HG03460 (cell line): ENCODE measurements at regions not wholly inside any gene's neighbourhood (a gene's known extent, or its start where the extent isn't known, plus 50 kb on each side); places are given as distances from the start of the nearest gene placed in this dataset.

ENCODE experiments used
- ATAC-seq: cut with Tn5 transposase; IDR thresholded peaks from one replicate; pipeline ENCODE4 v1.9.1; 2021; ENCODE audit not compliant: unreplicated experiment

DNA sequence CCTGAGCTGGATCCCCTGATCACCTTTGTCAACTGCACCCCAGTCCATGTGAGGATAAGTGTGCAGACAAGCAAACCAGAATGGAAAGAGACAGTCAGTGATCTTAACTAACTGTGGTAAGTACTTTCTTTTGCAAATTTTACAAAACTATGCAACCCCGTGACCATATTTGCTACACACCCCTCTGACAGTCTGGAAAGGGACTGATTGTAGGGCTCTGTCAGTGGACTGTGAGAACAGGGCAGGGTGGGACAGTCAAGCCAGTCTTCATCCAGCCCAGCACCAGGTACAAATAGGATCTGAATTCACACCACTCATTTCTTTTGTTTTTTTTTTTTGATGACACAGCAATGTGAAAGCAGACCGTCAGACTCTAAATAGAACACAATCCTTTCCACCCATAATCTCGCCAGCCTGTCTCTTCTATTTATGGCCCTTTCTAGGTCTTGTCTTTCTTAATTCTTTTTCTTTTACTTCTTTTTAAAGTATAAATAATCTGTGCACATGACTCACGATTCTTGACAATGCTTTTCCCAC is 165.6 kb downstream of the ARL6IP6 start:
- ATAC-seq: no peak

DNA sequence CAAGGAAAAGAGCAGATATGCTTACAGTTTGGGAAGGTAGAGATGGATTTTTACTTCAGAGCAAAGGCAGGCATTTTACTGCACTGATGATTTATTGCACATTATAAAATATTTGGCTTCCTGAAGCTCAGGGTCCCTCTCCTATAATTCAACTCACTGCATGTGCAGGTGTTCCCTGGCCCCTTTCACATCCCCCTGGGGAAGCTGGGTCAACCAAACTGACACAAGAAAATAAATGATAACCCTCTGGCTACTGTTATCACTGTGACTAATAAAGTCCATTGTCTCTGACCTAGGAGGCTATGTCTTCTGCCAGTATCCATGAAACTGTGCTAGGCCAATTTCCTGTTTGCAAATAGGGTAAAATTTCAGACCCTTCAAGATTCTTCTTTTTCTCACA is 163.1 kb downstream of the ARL6IP6 start:
- ATAC-seq: no peak

DNA sequence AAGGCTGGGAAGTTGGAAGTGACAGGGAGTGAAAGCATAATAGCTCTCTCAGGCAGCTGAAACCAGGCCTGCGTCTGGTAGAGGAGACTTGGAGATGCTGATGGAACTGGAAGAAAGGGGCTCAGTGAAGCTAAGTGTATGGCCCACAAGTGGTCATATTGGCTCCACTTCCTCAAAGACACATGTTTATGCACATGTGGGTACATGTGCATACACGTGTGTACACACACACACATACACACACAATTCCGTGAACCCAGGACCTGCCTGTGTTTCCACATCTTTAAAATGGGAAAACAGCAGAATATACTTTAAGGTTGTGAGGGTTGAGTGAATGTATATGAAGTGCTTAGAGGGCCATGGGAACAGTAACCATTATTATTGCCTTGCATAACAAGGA is 160.9 kb downstream of the ARL6IP6 start:
- ATAC-seq: no peak

DNA sequence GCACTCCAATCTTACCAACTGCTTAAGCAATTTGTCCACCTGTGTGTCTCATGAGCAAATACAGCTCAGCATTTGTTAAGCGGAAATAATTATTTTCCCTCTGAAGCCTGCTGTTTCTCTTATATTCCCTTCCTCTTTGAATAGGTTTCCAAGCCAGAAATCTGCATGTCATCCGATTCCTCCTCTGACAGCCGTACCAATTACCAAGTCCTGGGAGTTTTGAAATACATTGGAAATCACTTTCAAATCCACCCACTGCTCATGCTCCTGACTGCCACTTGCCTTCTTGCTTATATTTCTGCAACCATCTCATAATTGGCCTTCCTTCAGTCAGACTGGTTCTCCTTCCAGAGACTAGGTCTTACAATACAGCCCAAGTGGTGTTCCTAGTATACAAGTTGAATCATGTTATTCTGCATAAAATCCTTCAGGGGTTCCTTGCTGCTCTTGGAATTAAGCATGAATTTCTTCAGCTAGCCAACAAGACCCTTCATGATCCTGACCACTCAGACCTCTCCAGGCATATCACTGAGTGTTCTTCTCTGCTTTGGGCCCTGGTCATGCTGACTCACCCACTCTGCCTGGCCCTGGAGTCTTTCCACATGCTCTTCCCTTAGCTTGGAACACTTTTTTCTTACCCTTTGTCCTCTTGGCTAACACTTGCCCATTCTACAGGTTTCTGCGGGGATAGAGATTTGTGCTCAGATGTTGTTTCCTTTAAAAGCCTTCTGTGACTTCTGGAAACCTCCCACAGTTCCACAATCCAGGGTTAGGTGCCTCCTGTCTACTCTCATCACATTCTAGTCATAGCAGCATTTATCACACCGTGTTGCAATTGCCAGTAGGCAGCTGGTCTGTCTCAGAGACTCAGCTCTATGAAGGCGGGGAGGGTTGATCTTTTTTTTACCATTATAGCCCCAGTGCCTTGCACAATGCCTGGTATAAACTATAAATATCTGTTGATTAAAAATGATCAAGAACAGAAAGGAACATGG is 157.6 kb downstream of the ARL6IP6 start:
- no peak for ATAC-seq

DNA sequence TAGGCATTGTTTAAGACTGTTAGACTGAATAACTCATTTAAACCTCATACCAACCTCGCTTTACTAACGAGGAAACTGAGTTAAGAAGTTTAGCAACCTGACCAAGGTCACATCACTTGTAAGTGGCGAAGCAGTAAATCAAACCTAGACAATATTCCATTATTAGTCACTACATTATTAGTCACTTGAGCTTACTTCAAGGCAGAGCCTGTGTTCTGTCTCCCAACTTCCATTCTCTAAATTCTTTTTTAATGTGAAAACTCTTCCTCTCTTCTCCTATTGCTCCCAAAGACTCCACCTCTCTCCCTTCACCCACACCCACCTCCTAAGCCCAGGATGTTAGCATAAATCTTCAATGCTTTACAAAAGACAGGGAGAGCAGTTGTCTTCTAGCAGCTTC is 156.5 kb downstream of the ARL6IP6 start:
- ATAC-seq: no peak

DNA sequence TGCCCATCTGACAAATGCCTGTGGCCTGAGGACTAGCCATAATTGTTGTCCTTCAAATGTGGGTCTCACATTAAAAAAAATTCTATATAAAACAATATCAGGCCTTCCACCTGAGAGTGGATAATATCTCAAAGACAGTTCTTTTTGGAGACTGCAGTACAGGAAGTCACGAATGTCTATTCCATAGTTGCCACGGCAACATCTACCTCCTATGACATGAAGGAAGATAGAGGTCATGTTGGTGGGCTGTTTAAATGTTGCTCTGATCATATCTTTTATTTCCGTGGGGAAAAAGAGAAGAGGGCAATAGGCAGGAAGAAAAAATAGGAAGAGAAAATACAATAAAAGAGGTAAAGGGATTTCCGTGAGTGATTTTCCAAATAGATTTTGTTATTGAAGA is 151.8 kb downstream of the ARL6IP6 start:
- no peak for ATAC-seq

DNA sequence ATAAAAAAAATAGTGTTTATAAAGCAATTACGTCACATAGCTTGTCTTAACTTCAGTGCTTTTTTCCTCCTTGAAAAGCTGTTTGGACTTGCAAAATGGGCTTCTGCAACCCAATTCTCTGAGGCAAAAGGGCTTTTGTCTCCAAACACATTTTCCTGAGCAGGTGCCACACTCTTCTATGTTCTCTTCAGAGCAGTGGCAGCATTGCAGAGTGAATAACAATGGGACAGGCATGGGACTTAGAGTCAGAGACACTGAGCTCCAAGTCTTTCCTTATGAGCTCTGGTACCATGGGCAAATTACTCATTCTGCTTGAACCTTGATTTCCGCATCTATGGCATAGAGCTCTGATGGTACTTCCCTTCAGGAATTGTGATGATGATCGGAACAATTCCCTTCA is 149.0 kb downstream of the ARL6IP6 start:
- ATAC-seq: no peak

DNA sequence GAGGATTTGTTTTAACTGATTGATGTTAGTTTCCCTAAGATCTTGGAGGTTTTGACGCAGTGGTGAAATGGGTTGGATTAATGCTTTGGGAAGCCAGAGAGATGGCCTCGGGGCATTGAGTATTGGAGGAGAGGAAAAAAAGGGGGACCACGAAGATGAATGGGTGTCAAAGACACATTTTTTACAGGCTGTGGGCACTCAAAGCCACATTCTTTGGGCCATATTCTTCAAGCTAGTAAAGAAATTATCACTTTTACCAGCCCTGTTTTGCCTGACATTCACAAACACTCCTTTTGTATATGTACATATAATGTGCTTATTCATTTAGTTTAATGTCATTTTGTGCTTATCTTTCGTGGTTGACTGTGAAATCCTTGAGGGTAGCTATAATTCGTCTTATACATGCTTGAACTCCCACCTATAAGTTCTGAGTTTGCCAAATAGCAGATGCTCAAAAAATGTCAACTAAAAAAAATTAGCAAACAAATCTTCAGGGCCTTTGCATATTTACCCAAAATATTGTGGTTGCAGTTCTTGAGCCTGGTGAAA is 146.3 kb downstream of the ARL6IP6 start:
- no peak for ATAC-seq

DNA sequence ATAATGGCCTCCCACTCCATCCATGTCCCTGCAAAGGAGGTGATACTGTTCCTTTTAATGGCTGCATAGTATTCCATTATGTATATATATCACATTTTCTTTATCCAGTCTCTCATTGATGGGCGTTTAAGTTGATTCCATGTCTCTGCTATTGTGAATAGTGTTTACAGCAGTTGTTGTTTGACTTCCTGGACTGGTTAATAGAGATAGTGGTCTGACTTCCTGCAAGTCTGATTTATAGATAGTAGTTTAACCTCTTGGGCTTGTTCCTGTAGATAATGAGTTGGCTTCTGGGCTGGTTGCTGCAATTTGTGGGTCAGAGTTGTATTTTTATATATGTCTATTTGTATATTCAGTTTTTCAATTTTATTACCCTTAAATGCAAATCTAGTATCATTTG is 145.4 kb downstream of the ARL6IP6 start:
- ATAC-seq: no peak

DNA sequence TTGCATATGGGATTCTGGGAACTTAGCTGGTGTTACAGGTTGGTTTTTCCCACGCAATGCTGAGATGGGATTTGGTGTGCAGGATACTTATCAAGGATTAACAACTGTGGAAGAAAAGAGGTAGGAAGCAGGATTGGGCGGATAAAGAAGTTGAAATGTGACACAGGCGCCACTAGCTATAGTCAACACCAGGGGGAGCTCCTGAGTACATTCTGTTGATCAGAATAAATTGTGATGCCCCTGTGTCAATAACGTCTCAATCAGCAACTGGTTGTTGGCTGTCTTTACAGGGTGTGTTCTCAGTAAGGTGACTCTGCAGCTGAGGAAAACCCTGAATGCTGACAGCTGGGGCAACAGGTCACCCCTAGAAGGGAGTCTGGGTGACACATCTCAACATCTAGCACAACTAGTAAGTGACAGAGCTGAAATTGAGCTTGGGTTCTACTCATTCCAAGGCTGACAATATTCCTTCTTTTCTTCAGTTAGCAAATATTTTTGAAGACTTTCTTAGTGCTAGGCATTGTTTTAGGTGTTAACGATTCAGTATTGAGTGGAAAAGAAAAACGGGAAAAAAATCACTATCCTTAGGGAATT is 143.0 kb downstream of the ARL6IP6 start:
- no peak for ATAC-seq

DNA sequence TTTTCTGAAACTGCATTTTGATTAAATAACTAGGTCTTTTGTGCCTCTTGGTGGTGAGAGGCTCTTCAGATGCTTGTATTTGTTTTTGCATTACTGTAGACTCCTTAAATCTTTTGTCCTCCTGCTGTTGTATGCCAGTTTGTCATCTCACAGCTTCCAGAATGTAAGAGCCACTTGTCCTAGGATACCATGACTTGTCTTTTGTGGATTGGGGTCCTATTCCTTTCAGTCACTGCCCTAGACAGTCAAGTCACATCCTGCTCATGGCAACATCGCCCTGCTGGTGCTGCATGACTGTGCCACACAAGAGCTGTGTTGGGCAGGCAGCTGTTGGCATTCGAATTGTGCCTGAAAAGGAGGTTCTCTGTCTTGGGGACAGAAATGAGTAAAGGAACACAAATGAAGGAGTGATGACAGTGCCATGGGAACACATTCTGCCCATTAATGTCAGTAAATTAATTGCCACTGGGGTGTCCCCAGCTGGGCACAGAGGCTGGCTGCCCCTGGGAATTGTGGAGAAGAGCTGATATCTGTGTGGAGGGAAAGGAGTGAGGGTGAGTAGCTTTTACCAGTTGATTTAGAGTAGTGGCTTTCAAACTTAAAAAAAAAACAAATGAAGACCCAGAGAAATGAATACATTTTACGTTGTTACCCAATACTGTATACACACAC is 140.3 kb downstream of the ARL6IP6 start:
- no peak for ATAC-seq

DNA sequence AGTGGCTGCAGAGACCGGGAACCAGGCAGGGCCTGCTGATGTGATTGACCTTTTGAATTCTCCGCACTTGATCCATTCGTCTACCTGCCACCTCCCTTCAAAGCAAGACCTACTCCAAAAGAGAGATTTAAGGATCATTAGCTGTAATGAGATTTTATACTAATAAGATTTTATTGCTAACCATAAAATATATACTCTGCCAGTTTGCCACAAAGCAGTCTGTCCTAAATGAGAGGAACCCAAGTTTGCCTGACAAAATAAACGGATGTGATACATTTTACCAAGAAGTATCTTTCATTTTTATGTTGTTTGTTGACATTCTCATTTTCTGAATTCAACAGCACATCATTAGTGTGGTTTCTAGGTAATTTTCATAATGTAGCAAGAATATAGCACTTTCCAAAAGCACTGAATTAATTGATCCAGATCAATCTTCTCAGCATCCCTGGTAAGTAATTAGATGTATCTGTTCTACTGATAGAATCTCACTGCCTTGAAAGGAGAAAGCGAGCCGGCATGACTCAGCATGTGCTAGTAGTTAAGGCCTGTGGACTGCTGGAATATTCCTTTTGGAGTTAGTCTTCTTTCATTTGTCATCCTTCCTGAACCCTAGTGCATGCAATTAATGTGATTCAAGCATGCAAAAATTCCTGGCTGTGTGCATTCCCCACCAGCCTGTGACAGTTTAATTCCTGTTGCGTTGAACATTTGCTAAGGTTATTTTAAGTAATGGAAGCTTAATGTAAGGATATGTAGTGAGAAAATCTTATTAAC is 128.5 kb downstream of the ARL6IP6 start:
- no peak for ATAC-seq

DNA sequence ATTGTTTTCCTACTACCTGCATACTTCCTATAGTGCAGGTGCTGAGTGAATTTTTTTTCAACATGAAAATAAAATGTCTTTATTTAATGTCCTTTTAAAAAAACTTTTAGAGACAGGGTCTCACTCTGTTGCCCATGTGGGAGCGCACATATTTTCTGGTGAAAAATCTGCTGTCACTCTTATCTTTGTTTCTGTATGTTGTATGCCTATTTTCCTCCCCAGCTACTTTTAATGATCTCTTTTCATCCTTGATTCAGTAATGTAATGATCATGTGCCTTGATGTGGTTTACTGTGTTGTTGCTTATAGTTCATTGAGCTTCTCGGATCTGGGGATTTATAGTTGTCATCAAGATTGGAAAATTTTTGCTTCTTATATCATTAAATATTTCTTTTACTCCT is 117.3 kb downstream of the ARL6IP6 start:
- no peak for ATAC-seq

DNA sequence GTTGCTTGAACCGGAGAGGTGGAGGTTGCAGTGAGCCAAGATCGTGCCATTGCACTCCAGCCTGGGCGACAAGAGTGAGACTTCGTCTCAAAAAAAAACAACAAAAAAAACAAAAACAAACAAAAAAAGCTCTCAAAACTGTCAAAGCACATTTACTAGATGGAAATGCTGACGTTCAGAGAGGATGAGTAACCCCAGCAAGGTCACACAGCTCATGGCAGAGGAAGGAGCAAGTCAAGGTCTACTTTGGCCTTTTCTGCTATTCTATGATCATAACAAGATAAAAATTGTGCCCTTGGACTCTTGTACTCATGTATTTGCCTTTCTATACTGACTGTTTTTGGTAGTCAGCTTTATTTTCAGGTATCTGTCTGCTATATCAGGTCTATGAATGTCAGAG is 109.5 kb downstream of the ARL6IP6 start:
- no peak for ATAC-seq

DNA sequence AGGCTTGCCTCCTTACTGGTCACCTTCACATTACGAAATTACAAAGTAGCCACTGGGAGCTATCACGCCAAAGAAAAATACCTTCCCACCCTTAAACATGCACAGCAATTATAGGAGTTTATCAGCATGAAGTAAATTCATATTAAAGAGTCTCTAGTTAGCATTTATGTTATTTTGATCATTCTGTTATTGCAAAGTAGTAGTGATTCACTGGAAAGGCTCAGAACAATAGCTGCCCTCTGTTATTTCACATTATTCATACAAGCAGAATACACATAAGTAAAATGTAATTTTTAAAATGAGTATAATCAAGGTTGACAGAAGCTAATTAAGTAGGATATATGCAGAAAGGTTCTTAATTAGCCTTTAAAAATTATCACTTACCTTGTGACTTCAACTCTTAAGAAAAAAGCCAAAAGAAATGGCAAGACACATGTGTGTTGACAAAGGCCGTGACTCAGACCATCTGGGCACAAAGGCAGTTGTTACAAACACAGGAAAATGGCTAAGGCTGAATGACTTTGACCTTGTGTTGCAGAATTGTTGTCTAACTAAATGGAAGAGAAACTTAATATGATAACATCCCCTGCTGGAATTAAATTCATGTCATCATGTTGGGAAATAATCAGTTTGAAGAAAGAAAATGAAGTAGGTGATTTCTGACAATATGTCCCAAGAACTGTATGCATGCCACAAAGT is 108.3 kb downstream of the ARL6IP6 start:
- no peak for ATAC-seq

DNA sequence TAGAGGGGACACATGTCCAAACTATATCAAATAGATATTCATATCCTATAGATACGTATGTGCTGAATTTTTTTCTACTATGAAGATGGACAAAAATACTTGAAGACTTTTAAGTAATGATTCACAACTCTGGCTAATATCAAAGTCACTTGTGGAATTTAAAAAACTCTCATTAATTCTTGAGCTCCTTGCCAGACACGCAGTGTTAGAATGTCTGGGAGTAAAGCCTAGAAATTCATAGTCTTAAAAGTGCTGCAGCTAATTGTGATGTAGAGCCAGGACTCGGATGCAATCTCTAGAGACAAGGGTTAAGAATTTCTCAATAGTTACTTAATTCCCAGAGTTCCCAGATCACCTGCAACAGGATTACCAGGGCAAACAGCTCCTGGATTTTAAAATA is 107.4 kb downstream of the ARL6IP6 start:
- ATAC-seq: no peak

DNA sequence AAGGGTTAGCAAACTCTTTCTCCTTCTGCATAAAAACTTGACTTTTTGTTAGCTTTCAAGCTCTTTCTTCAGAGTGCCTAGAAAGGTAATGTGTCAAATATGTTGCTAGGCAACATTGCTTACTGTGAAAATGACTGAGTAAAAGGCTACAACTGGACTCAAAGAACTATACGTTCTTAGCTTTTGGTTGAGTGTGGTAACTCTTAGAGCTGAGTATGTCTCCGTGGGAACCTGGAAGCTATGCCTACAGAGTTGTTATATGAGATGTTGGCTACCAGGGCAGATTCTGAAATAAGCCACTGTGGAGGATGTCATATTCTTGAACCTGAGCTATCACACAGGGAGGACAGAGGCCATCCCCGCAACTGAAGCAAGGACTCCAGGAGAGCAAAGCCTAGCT is 105.5 kb downstream of the ARL6IP6 start:
- ATAC-seq: no peak

DNA sequence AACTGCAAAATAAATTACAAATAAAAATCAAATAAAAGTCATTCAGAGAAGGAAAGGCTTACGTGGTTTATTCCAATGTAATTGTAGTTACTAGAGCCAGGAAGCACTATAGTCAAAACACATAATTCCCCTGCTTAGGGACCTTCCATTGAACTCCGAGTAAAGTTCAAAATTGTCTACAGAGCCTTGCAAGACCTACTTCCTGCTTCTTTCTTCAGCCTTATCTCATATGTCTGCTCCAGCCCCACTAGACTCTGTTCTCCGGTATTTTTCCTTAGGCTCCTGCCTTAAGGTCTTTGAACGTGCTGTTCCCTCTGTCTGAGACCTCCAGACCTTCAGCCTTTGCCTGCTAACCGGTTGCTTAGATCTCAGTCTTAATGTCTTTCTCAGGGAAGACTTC is 104.3 kb downstream of the ARL6IP6 start:
- ATAC-seq: no peak

DNA sequence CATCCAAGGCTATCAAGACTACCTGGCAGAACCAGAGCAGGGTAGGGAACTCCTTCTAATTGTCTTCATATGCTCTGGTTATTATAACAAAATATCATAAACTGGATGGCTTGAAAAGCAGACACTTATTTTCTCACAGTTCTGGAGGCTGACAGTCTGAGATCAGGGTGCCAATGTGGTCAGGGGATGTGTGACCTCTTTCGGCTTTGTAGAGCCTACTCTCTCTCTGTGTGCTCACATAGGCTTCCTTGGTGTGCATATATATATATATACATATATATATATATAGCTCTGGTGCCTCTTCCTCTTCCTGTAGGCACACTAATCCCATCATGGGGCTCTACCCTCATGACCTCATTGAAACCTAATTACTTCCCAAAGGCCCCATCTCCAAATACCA is 101.6 kb downstream of the ARL6IP6 start:
- ATAC-seq: no peak

DNA sequence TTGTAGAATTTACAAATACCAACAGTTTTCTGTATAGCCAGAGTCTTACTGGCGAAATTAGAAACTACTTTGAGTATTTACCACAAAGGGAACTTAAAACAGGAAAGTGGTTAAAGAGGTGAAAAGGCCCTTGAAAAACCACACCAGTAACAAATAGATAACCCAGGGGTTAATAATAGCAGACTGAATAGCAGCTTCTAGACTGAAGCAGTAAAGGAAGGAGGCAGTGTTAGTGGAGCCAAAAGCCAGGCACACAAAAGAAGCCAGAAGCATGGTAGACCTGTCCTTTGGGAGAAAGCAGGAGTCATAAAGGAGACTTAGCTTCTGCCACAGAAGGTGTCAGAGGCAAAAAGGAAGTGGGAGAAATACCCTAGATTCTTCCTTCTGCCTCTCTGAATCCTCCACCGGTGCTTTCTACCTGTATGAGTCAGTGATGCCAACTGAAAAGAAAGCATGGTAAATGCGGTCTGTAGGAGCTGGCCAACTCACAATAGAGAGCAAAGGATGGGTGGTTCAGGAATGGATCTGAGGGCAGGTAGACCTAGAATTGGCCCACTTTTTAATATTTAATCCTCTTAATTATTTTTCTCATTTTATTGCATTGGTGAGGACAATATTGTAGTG is 97.3 kb downstream of the ARL6IP6 start:
- ATAC-seq: peak; percentile 51
